ENCODE measurements at regions not wholly inside any gene's neighbourhood (a gene's known extent, or its start where the extent isn't known, plus 50 kb on each side); places are given as distances from the start of the nearest gene placed in this dataset.
A peak's percentile ranks its signal among the peaks of the same experiment; 100 is the strongest.

DNA sequence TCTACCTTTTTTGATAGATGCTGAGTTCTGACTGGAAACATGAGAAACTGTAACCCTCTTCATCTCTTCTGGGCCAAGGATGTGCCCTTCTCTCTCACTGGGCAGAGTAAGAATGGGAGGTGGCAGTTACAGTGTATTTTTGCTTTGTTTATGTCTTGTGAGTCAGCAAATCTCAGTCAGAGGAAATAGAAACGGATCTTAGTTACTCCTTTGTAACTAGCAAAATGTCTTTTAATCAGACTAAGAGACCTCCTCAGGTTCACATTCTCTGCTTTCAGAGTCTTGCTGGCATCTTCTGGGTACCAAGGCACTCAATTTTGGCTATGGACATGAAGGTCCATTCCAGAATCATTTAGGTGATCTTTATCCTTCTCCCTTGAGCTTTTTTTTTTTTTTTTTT, 70.9 kb downstream of the HHEX start:
- Histone ChIP-seq H3K27ac (ENCODE audit: low read length) (no peak overlapping the region), H3K4me3 (ENCODE audit: low read depth in 2 of 2, low read length in 2 of 2) (no peak overlapping the region), H3K36me3 (ENCODE audit: control insufficient read depth, insufficient read depth, low read length) (no peaks in the 10 kb centered on the region), H3K9me3 (ENCODE audit: control insufficient read depth, insufficient read depth, low read depth, low read length) (no peaks in the 10 kb centered on the region), H3K27me3 (ENCODE audit: control insufficient read depth, insufficient read depth, low read length) (no peaks in the 10 kb centered on the region), H3K4me1 (ENCODE audit: control insufficient read depth, insufficient read depth, low read length) (peaks cover 3% of the 10 kb centered on the region; the same call in 1 of the 2 replicates)
- TF ChIP-seq, protein P1, sequence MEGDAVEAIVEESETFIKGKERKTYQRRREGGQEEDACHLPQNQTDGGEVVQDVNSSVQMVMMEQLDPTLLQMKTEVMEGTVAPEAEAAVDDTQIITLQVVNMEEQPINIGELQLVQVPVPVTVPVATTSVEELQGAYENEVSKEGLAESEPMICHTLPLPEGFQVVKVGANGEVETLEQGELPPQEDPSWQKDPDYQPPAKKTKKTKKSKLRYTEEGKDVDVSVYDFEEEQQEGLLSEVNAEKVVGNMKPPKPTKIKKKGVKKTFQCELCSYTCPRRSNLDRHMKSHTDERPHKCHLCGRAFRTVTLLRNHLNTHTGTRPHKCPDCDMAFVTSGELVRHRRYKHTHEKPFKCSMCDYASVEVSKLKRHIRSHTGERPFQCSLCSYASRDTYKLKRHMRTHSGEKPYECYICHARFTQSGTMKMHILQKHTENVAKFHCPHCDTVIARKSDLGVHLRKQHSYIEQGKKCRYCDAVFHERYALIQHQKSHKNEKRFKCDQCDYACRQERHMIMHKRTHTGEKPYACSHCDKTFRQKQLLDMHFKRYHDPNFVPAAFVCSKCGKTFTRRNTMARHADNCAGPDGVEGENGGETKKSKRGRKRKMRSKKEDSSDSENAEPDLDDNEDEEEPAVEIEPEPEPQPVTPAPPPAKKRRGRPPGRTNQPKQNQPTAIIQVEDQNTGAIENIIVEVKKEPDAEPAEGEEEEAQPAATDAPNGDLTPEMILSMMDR (IDR thresholded peaks at IDR 0.05): no peak
- TF ChIP-seq POLR2AphosphoS5 (IDR thresholded peaks at IDR 0.05; ENCODE audit: low read depth, low read length) (no peak), SIN3A (IDR thresholded peaks at IDR 0.05; ENCODE audit: borderline replicate concordance, insufficient read depth, low read depth, low read length) (no peak), TCF7L2 (IDR thresholded peaks at IDR 0.05; ENCODE audit: low read depth, low read length) (no peak)
- TF ChIP-seq, protein P2, sequence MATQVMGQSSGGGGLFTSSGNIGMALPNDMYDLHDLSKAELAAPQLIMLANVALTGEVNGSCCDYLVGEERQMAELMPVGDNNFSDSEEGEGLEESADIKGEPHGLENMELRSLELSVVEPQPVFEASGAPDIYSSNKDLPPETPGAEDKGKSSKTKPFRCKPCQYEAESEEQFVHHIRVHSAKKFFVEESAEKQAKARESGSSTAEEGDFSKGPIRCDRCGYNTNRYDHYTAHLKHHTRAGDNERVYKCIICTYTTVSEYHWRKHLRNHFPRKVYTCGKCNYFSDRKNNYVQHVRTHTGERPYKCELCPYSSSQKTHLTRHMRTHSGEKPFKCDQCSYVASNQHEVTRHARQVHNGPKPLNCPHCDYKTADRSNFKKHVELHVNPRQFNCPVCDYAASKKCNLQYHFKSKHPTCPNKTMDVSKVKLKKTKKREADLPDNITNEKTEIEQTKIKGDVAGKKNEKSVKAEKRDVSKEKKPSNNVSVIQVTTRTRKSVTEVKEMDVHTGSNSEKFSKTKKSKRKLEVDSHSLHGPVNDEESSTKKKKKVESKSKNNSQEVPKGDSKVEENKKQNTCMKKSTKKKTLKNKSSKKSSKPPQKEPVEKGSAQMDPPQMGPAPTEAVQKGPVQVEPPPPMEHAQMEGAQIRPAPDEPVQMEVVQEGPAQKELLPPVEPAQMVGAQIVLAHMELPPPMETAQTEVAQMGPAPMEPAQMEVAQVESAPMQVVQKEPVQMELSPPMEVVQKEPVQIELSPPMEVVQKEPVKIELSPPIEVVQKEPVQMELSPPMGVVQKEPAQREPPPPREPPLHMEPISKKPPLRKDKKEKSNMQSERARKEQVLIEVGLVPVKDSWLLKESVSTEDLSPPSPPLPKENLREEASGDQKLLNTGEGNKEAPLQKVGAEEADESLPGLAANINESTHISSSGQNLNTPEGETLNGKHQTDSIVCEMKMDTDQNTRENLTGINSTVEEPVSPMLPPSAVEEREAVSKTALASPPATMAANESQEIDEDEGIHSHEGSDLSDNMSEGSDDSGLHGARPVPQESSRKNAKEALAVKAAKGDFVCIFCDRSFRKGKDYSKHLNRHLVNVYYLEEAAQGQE (IDR thresholded peaks at IDR 0.05; ENCODE audit: insufficient read depth in 1 of 2, low read depth in 2 of 2, low read length in 1 of 2): no peak
- peak; percentile 60; the same call in 1 of the 2 replicates for ATAC-seq
- DNase-seq (ENCODE audit: low read depth, low spot score): no peak
- intact Hi-C loops (cut with micrococcal nuclease; ENCODE audit: unreplicated experiment): no loop called here
- BruUV-seq (replicated peaks): no TSS peak
- in situ Hi-C loops (cut with HindIII; ENCODE audit: low pct_unique_long_range_greater_than_20kb, low sequenced_read_pairs): no loop called here
- POLR2A ChIA-PET: interaction anchor here (0.6 kb wide), 1 partner anchor 123 kb away, joined by 4 read pairs; no protein-coding TSS in a partner anchor
- CTCF ChIA-PET: no interaction called here

DNA sequence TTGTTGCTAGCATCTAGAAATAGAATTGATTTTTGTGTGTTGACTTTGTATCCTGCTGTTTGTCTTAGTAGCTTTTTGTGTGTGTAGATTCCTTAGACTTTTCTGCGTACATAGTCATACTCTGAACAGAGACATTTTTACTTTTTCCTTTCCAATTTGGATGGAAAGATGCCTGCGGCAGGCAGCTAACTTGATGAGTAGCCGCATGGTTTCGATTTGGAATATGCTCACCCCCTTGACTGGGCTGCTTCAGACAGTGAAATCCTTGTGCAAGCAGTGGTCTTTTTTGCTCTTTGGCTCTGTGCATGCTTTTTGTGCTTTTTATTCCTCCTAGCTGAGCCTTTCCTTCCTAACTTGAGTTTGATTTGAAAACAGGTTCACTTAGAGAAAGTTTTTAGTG, 71.8 kb downstream of the HHEX start:
- H3K27ac ChIP-seq (ENCODE audit: low read length): no peak overlapping the region
- no peaks in the 10 kb centered on the region for H3K27me3 ChIP-seq (ENCODE audit: control insufficient read depth, insufficient read depth, low read length)
- ATAC-seq: no peak
- H3K4me3 ChIP-seq (ENCODE audit: low read depth in 2 of 2, low read length in 2 of 2): no peak overlapping the region
- in situ Hi-C loops (cut with HindIII; ENCODE audit: low pct_unique_long_range_greater_than_20kb, low sequenced_read_pairs) (no loop called here), intact Hi-C loops (cut with micrococcal nuclease; ENCODE audit: unreplicated experiment) (no loop called here)
- ChIA-PET CTCF (no interaction called here), POLR2A (no interaction called here)
- no peaks in the 10 kb centered on the region for H3K36me3 ChIP-seq (ENCODE audit: control insufficient read depth, insufficient read depth, low read length)
- H3K4me1 ChIP-seq (ENCODE audit: control insufficient read depth, insufficient read depth, low read length): peaks cover 3% of the 10 kb centered on the region; the same call in 1 of the 2 replicates
- no peaks in the 10 kb centered on the region for H3K9me3 ChIP-seq (ENCODE audit: control insufficient read depth, insufficient read depth, low read depth, low read length)
- TF ChIP-seq SIN3A (IDR thresholded peaks at IDR 0.05; ENCODE audit: borderline replicate concordance, insufficient read depth, low read depth, low read length) (no peak), TCF7L2 (IDR thresholded peaks at IDR 0.05; ENCODE audit: low read depth, low read length) (no peak), POLR2AphosphoS5 (IDR thresholded peaks at IDR 0.05; ENCODE audit: low read depth, low read length) (no peak)
- TF ChIP-seq, protein P2 (IDR thresholded peaks at IDR 0.05; ENCODE audit: insufficient read depth in 1 of 2, low read depth in 2 of 2, low read length in 1 of 2): no peak
- TF ChIP-seq, protein P1 (IDR thresholded peaks at IDR 0.05): no peak
- BruUV-seq (replicated peaks): no TSS peak
- no peak for DNase-seq (ENCODE audit: low read depth, low spot score)
